B cell (primary cell): ENCODE measurements at regions not wholly inside any gene's neighbourhood (a gene's known extent, or its start where the extent isn't known, plus 50 kb on each side); places are given as distances from the start of the nearest gene placed in this dataset.

Experiments used
- ATAC-seq: fragments of 200-7000 bp; cut with Tn5 transposase; one replicate; pipeline ENCODE4 v1.10.0; 2021; ENCODE audit warnings: low read depth, mild to moderate bottlenecking, moderate number of reproducible peaks, moderate library complexity
- CTCF ChIA-PET: fragments of 350-600 bp; sonication (Branson Sonifier 250); formaldehyde crosslinking; loops from one replicate; lab custom pipeline; 2021; ENCODE audit warnings: antibody characterized with exemption, inconsistent platforms; lab: Charles Lee
- POLR2A ChIA-PET: fragments of 350-600 bp; sonication (Branson Sonifier 250); formaldehyde crosslinking; loops from one replicate; lab custom pipeline; 2021; ENCODE audit warnings: antibody characterized with exemption; lab: Charles Lee
- DNase-seq: peaks from one replicate; pipeline ENCODE4 v3.0.0; 2013
- H2AFZ ChIP-seq: 2 replicates; pipeline ENCODE4 v1.6.1; 2012; ENCODE audit warnings: mild to moderate bottlenecking, low read depth, low read length; ENCODE audit not compliant: insufficient read depth, poor library complexity, severe bottlenecking
- H3K27ac ChIP-seq, 2 donors: 1 replicate in 1 of 2; 2 replicates in 1 of 2; pipeline ENCODE4 v1.5.1; 2012 to 2013; ENCODE audit warnings: low read length in 2 of 2, mild to moderate bottlenecking in 2 of 2, moderate library complexity in 1 of 2
- H3K27me3 ChIP-seq, 4 experiments: fragments of 200-600 bp in 1 of 4; sonication (generic) in 1 of 4; replicated peaks in 1 of 4; 1 replicate in 2 of 4; 2 replicates in 2 of 4; pipeline versions ENCODE4 v1.6.1 to v1.7.0; 2013 to 2016; ENCODE audit warnings: low read length in 3 of 4, mild to moderate bottlenecking in 2 of 4, mixed read lengths in 1 of 4, moderate library complexity in 1 of 4; ENCODE audit not compliant: insufficient read depth in 4 of 4, control insufficient read depth in 3 of 4; ENCODE audit errors: control extremely low read depth in 1 of 4
- H3K36me3 ChIP-seq, 2 experiments: replicated peaks in 1 of 2; 1 replicate in 1 of 2; 2 replicates in 1 of 2; pipeline versions ENCODE4 v1.6.1 to v1.7.1; 2013; ENCODE audit warnings: low read length in 1 of 2; ENCODE audit not compliant: insufficient read depth in 2 of 2, control insufficient read depth in 1 of 2; ENCODE audit errors: control extremely low read depth in 1 of 2, extremely low read depth in 1 of 2
- H3K4me1 ChIP-seq, 2 donors: fragments of 200-600 bp in 1 of 2; sonication (generic) in 1 of 2; 1 replicate in 1 of 2; 2 replicates in 1 of 2; pipeline versions ENCODE4 v1.5.1 to v1.6.1; 2013 to 2017; ENCODE audit warnings: low read length in 2 of 2; ENCODE audit not compliant: control insufficient read depth in 2 of 2, insufficient read depth in 2 of 2
- H3K4me2 ChIP-seq: replicated peaks from 2 replicates; pipeline ENCODE3; 2012; ENCODE audit warnings: mild to moderate bottlenecking, low read depth, low read length; ENCODE audit not compliant: poor library complexity, severe bottlenecking
- H3K4me3 ChIP-seq, 5 experiments: fragments of 200-600 bp in 1 of 5; sonication (generic) in 1 of 5; 1 replicate in 3 of 5; 2 replicates in 2 of 5; pipeline versions ENCODE4 v1.5.1 to v1.7.0; 2011 to 2016; ENCODE audit warnings: low read length in 4 of 5, mild to moderate bottlenecking in 4 of 5, low read depth in 2 of 5, control low read depth in 1 of 5, moderate library complexity in 1 of 5; ENCODE audit not compliant: insufficient read depth in 1 of 5; ENCODE audit errors: control extremely low read depth in 1 of 5, extremely low read depth in 1 of 5
- H3K79me2 ChIP-seq: fragments of 200-600 bp; sonication (generic); one replicate; pipeline ENCODE4 v1.6.0; 2016; ENCODE audit warnings: low read length; ENCODE audit not compliant: control insufficient read depth, insufficient read depth
- H3K9ac ChIP-seq: fragments of 200-600 bp; sonication (generic); 2 replicates; pipeline ENCODE4 v1.6.1; 2017; ENCODE audit warnings: mild to moderate bottlenecking, low read length, moderate library complexity
- H3K9me3 ChIP-seq, 3 donors: one replicate each; pipeline versions ENCODE4 v1.6.1 to v1.7.1; 2013; ENCODE audit warnings: low read length in 2 of 3; ENCODE audit not compliant: control insufficient read depth in 2 of 3, insufficient read depth in 1 of 3; ENCODE audit errors: control extremely low read depth in 1 of 3
- H4K20me1 ChIP-seq: 2 replicates; pipeline ENCODE4 v1.6.0; 2012; ENCODE audit warnings: mild to moderate bottlenecking, low read length; ENCODE audit not compliant: insufficient read depth, control insufficient read depth, poor library complexity, severe bottlenecking
- H3K27ac Mint-ChIP-seq: one replicate; pipeline ENCODE4 v1.8.0; 2021; ENCODE audit warnings: mixed read lengths
- H3K27me3 Mint-ChIP-seq: one replicate; pipeline ENCODE4 v1.8.0; 2021; ENCODE audit warnings: mixed read lengths
- H3K4me1 Mint-ChIP-seq: one replicate; pipeline ENCODE4 v1.8.0; 2021; ENCODE audit warnings: mixed read lengths
- H3K4me3 Mint-ChIP-seq: one replicate; pipeline ENCODE4 v1.8.0; 2021; ENCODE audit warnings: mixed read lengths
- H3K9me3 Mint-ChIP-seq: one replicate; pipeline ENCODE4 v1.8.0; 2022; ENCODE audit warnings: mixed read lengths; ENCODE audit not compliant: insufficient read depth
- CTCF ChIP-seq: fragments of 200-600 bp; IDR thresholded peaks from one replicate; pipeline ENCODE4 v1.8.0; 2022; ENCODE audit warnings: antibody characterized with exemption, mild to moderate bottlenecking
- EZH2 ChIP-seq: IDR thresholded peaks from 2 replicates; pipeline ENCODE4 v1.6.1; 2012; ENCODE audit warnings: borderline replicate concordance, low read depth, mild to moderate bottlenecking, moderate library complexity, low read length; ENCODE audit not compliant: insufficient read depth, poor library complexity, severe bottlenecking
- WGBS: methylation state at CpG from one replicate; pipeline ENCODE4 v1.1.5; 2013; ENCODE audit warnings: missing lambda C conversion rate; ENCODE audit not compliant: insufficient coverage; 5-methylcytosine and 5-hydroxymethylcytosine counted together
- intact Hi-C: fragments of 100-400 bp; cut with micrococcal nuclease; formaldehyde crosslinking; loops from one replicate; pipeline ENCODE4 v1.10.0; 2022
- small RNA-seq: library from RNA; depleted of rRNA; stranded (forward); fragments of <200 nt; gene quantifications from one replicate; pipeline ENCODE3, GENCODE V24; 2012; ENCODE audit warnings: low replicate concordance, low read depth; ENCODE audit not compliant: insufficient read length

- Mint-ChIP-seq H3K4me1 (no peaks in the 10 kb centered on the region), H3K27me3 (no peaks in the 10 kb centered on the region), H3K4me3 (no peak overlapping the region), H3K27ac (no peak overlapping the region), H3K9me3 (no peaks in the 10 kb centered on the region)
- peaks cover 0 to 4% (median 0%) of the 10 kb centered on the region in 3 donors for H3K9me3 ChIP-seq
- 92% methylated on average over 7 of the region's 7 CpGs for whole genome bisulfite sequencing
- H3K4me2 ChIP-seq, result no peak overlapping the region
- intact Hi-C loops, result no loop called here
- H3K27ac ChIP-seq, result no peak overlapping the region
- TF ChIP-seq EZH2 (no peak), CTCF (no peak)
- no peaks in the 10 kb centered on the region for H3K27me3 ChIP-seq
- H4K20me1 ChIP-seq, result no peaks in the 10 kb centered on the region
- H3K36me3 ChIP-seq, result no peaks in the 10 kb centered on the region
- ATAC-seq, result no peak
- H3K4me3 ChIP-seq, result no peak overlapping the region
- ChIA-PET CTCF (no interaction called here), POLR2A (no interaction called here)
- no peaks in the 10 kb centered on the region for H3K4me1 ChIP-seq
- no peak for DNase-seq
- H3K9ac ChIP-seq, result no peak overlapping the region
- no peak overlapping the region for H2AFZ ChIP-seq
- no peaks in the 10 kb centered on the region for H3K79me2 ChIP-seq
Observed at GRCh38 chr2:185687967-185688366, 50.6 kb upstream of the FSIP2 start.

Small RNA genes in the stretch of these regions (small RNA-seq; reads per million reads assigned to genes)
- gene RF00096, result 0.57 reads per million
